ENCODE measurements at regions not wholly inside any gene's neighbourhood (a gene's known extent, or its start where the extent isn't known, plus 50 kb on each side); places are given as distances from the start of the nearest gene placed in this dataset.

GRCh38 chr1:198416296-198416695, 124.2 kb downstream of the ATP6V1G3 start:
- TF ChIP-seq EZH2 (IDR thresholded peaks at IDR 0.05; ENCODE audit: borderline replicate concordance, low read depth, low read length, severe bottlenecking) = no peak
- TF ChIP-seq CTCF (IDR thresholded peaks at IDR 0.05; ENCODE audit: extremely low read depth in 1 of 2, insufficient read depth in 1 of 2, low read depth in 1 of 2, low read length in 2 of 2) = no peak
- no peak for TF ChIP-seq POLR2A (IDR thresholded peaks at IDR 0.05; ENCODE audit: low read depth, low read length)
